ENCODE measurements at regions not wholly inside any gene's neighbourhood (a gene's known extent, or its start where the extent isn't known, plus 50 kb on each side); places are given as distances from the start of the nearest gene placed in this dataset.

GRCh38 chr18:45167631-45168280 lies 447.5 kb upstream of the SLC14A2 start:
- no peaks in the 10 kb centered on the region for H3K9me3 ChIP-seq (replicated peaks; ENCODE audit: control insufficient read depth, low read depth, low read length)
- H3K27me3 ChIP-seq (ENCODE audit: control insufficient read depth, insufficient read depth, low read length): no peaks in the 10 kb centered on the region
- H3K36me3 ChIP-seq (ENCODE audit: control insufficient read depth, insufficient read depth, low read length): no peaks in the 10 kb centered on the region
- H3K27ac ChIP-seq (ENCODE audit: low read length): no peak overlapping the region
- no peaks in the 10 kb centered on the region for H3K4me1 ChIP-seq (ENCODE audit: control insufficient read depth, insufficient read depth, low read length)
- H3K4me3 ChIP-seq (ENCODE audit: low read length): no peak overlapping the region
- 100% methylated on average over 1 of the region's 6 CpGs for WGBS (ENCODE audit: insufficient coverage)
- DNase-seq: no peak

DNA sequence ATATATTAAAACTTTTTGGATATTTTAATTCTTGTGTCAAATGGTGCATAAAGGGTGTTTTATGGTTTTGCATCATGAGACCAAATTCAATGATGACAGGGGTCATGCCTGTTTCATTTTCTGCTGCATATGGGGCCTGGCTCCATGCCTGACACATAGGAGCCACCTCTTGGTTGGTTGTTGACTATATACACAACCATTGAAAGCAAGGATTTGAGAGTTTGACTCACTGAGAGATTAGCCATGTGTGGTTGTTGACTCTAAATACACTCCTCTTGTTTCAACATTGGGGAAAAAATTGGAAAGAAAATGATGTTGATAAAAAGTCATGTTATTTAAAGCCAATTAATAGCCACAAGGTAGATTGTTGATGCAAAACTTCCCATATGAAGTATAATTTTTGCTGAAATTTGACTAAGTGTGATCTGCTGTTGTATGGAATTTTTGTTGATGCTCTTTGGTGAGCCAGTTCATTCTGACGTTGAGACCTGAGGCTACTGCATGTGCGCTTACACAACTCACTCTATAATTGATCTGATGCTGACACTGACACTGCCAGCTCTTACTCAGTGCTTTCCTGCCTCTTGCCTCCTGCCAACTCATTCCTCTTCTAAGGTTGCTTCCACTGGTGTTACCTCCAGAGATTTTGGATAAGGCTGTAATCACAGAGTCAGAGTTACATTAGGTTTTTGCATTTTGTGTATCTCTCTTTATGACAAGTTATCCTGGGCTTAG lies 446.2 kb upstream of the SLC14A2 start:
- no peaks in the 10 kb centered on the region for H3K36me3 ChIP-seq (ENCODE audit: control insufficient read depth, insufficient read depth, low read length)
- no peaks in the 10 kb centered on the region for H3K4me1 ChIP-seq (ENCODE audit: control insufficient read depth, insufficient read depth, low read length)
- DNase-seq: no peak
- no CpG with 5 or more reads among the region's 2 CpGs for WGBS (ENCODE audit: insufficient coverage)
- no peaks in the 10 kb centered on the region for H3K27me3 ChIP-seq (ENCODE audit: control insufficient read depth, insufficient read depth, low read length)
- no peak overlapping the region for H3K4me3 ChIP-seq (ENCODE audit: low read length)
- no peak overlapping the region for H3K27ac ChIP-seq (ENCODE audit: low read length)
- H3K9me3 ChIP-seq (replicated peaks; ENCODE audit: control insufficient read depth, low read depth, low read length): no peaks in the 10 kb centered on the region

DNA sequence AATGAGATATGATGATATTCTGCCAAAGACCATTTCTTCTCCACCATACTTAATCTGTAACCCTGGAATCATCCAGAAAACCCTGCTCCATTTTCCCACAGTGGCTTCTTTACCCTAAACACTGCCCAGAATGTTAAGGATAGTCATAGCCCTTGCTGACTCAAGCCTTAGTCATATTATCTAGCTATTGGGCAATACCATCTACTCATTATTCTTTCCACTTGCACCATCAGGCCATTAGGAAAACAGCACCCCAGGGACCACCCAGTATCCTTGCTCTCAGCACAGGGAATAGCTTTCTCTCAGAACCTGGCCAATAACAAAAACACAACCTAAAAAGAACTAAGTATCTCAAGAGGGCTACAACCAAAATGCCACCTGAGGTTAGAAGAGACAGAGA lies 445.7 kb upstream of the SLC14A2 start:
- H3K27ac ChIP-seq (ENCODE audit: low read length): no peak overlapping the region
- H3K4me3 ChIP-seq (ENCODE audit: low read length): no peak overlapping the region
- no peaks in the 10 kb centered on the region for H3K36me3 ChIP-seq (ENCODE audit: control insufficient read depth, insufficient read depth, low read length)
- no peaks in the 10 kb centered on the region for H3K9me3 ChIP-seq (replicated peaks; ENCODE audit: control insufficient read depth, low read depth, low read length)
- H3K4me1 ChIP-seq (ENCODE audit: control insufficient read depth, insufficient read depth, low read length): no peaks in the 10 kb centered on the region
- H3K27me3 ChIP-seq (ENCODE audit: control insufficient read depth, insufficient read depth, low read length): no peaks in the 10 kb centered on the region
- no peak for DNase-seq

GRCh38 chr18:45171679-45172191 lies 443.5 kb upstream of the SLC14A2 start:
- H3K27ac ChIP-seq (ENCODE audit: low read length): no peak overlapping the region

GRCh38 chr18:45173327-45173726 lies 441.9 kb upstream of the SLC14A2 start:
- no peak for DNase-seq
- WGBS (ENCODE audit: insufficient coverage): 50% methylated on average over 1 of the region's 2 CpGs
- no peak overlapping the region for H3K4me3 ChIP-seq (ENCODE audit: low read length)
- no peak overlapping the region for H3K27ac ChIP-seq (ENCODE audit: low read length)
- H3K4me1 ChIP-seq (ENCODE audit: control insufficient read depth, insufficient read depth, low read length): no peaks in the 10 kb centered on the region
- no peaks in the 10 kb centered on the region for H3K9me3 ChIP-seq (replicated peaks; ENCODE audit: control insufficient read depth, low read depth, low read length)
- no peaks in the 10 kb centered on the region for H3K27me3 ChIP-seq (ENCODE audit: control insufficient read depth, insufficient read depth, low read length)
- H3K36me3 ChIP-seq (ENCODE audit: control insufficient read depth, insufficient read depth, low read length): no peaks in the 10 kb centered on the region

More at GRCh38 chr18:45171679-45172191, 443.5 kb upstream of the SLC14A2 start:
- WGBS (ENCODE audit: insufficient coverage): 60% methylated on average over 2 of the region's 4 CpGs
- Histone ChIP-seq H3K27me3 (ENCODE audit: control insufficient read depth, insufficient read depth, low read length) (no peaks in the 10 kb centered on the region), H3K4me1 (ENCODE audit: control insufficient read depth, insufficient read depth, low read length) (no peaks in the 10 kb centered on the region), H3K4me3 (ENCODE audit: low read length) (no peak overlapping the region), H3K36me3 (ENCODE audit: control insufficient read depth, insufficient read depth, low read length) (no peaks in the 10 kb centered on the region), H3K9me3 (replicated peaks; ENCODE audit: control insufficient read depth, low read depth, low read length) (no peaks in the 10 kb centered on the region)
- DNase-seq: peak; percentile 67

GRCh38 chr18:45173799-45174519 lies 441.3 kb upstream of the SLC14A2 start:
- no peak for DNase-seq
- WGBS (ENCODE audit: insufficient coverage): no CpG with 5 or more reads among the region's 2 CpGs
- no peaks in the 10 kb centered on the region for H3K27me3 ChIP-seq (ENCODE audit: control insufficient read depth, insufficient read depth, low read length)
- no peak overlapping the region for H3K4me3 ChIP-seq (ENCODE audit: low read length)
- H3K27ac ChIP-seq (ENCODE audit: low read length): no peak overlapping the region
- H3K9me3 ChIP-seq (replicated peaks; ENCODE audit: control insufficient read depth, low read depth, low read length): no peaks in the 10 kb centered on the region
- no peaks in the 10 kb centered on the region for H3K36me3 ChIP-seq (ENCODE audit: control insufficient read depth, insufficient read depth, low read length)
- H3K4me1 ChIP-seq (ENCODE audit: control insufficient read depth, insufficient read depth, low read length): no peaks in the 10 kb centered on the region

- no peaks in the 10 kb centered on the region for H3K4me1 ChIP-seq (ENCODE audit: control insufficient read depth, insufficient read depth, low read length)
- no CpG with 5 or more reads among the region's 3 CpGs for WGBS (ENCODE audit: insufficient coverage)
- no peak overlapping the region for H3K27ac ChIP-seq (ENCODE audit: low read length)
These were observed 440.6 kb upstream of the SLC14A2 start for GRCh38 chr18:45174629-45175136.

DNA sequence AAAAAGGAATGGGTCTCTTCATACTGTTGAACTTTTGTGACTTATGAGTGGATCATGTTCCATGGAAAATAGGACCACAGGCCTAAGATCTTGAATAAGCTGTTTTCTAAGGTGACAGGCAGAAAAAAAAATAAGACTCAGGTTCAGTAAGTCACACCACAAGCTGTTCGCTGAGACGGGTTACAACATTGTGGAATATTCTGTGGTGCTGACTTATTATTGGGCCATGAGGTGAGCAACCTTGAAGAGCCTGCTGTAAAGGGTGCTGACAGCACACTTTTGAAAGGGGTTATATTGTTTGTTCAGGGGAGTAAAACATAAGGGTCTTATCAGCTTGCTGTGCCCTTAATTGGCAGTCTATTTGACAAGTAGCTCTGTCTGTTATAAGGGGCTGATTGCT lies 439.8 kb upstream of the SLC14A2 start:
- H3K4me1 ChIP-seq (ENCODE audit: control insufficient read depth, insufficient read depth, low read length): no peaks in the 10 kb centered on the region
- no peak for DNase-seq
- H3K27ac ChIP-seq (ENCODE audit: low read length): no peak overlapping the region
- 78% methylated on average over 2 of the region's 2 CpGs for WGBS (ENCODE audit: insufficient coverage)
- no peaks in the 10 kb centered on the region for H3K36me3 ChIP-seq (ENCODE audit: control insufficient read depth, insufficient read depth, low read length)
- no peaks in the 10 kb centered on the region for H3K27me3 ChIP-seq (ENCODE audit: control insufficient read depth, insufficient read depth, low read length)
- H3K4me3 ChIP-seq (ENCODE audit: low read length): no peak overlapping the region
- H3K9me3 ChIP-seq (replicated peaks; ENCODE audit: control insufficient read depth, low read depth, low read length): no peaks in the 10 kb centered on the region

More at GRCh38 chr18:45174629-45175136, 440.6 kb upstream of the SLC14A2 start:
- H3K36me3 ChIP-seq (ENCODE audit: control insufficient read depth, insufficient read depth, low read length): no peaks in the 10 kb centered on the region
- DNase-seq: no peak
- no peaks in the 10 kb centered on the region for H3K27me3 ChIP-seq (ENCODE audit: control insufficient read depth, insufficient read depth, low read length)
- no peak overlapping the region for H3K4me3 ChIP-seq (ENCODE audit: low read length)
- H3K9me3 ChIP-seq (replicated peaks; ENCODE audit: control insufficient read depth, low read depth, low read length): no peaks in the 10 kb centered on the region

GRCh38 chr18:45186832-45187231 lies 428.4 kb upstream of the SLC14A2 start:
- no peaks in the 10 kb centered on the region for H3K4me1 ChIP-seq (ENCODE audit: control insufficient read depth, insufficient read depth, low read length)
- DNase-seq: no peak
- H3K4me3 ChIP-seq (ENCODE audit: low read length): no peak overlapping the region
- no CpG with 5 or more reads among the region's 3 CpGs for WGBS (ENCODE audit: insufficient coverage)
- no peaks in the 10 kb centered on the region for H3K36me3 ChIP-seq (ENCODE audit: control insufficient read depth, insufficient read depth, low read length)
- no peaks in the 10 kb centered on the region for H3K27me3 ChIP-seq (ENCODE audit: control insufficient read depth, insufficient read depth, low read length)
- no peak overlapping the region for H3K27ac ChIP-seq (ENCODE audit: low read length)
- no peaks in the 10 kb centered on the region for H3K9me3 ChIP-seq (replicated peaks; ENCODE audit: control insufficient read depth, low read depth, low read length)

GRCh38 chr18:45191795-45192194 lies 423.5 kb upstream of the SLC14A2 start:
- Histone ChIP-seq H3K27ac (ENCODE audit: low read length) (no peak overlapping the region), H3K27me3 (ENCODE audit: control insufficient read depth, insufficient read depth, low read length) (no peaks in the 10 kb centered on the region), H3K9me3 (replicated peaks; ENCODE audit: control insufficient read depth, low read depth, low read length) (no peaks in the 10 kb centered on the region), H3K36me3 (ENCODE audit: control insufficient read depth, insufficient read depth, low read length) (no peaks in the 10 kb centered on the region), H3K4me1 (ENCODE audit: control insufficient read depth, insufficient read depth, low read length) (no peaks in the 10 kb centered on the region), H3K4me3 (ENCODE audit: low read length) (no peak overlapping the region)
- no CpG with 5 or more reads among the region's 1 CpG for WGBS (ENCODE audit: insufficient coverage)
- no peak for DNase-seq
